HG03575 (cell line): ENCODE measurements at regions not wholly inside any gene's neighbourhood (a gene's known extent, or its start where the extent isn't known, plus 50 kb on each side); places are given as distances from the start of the nearest gene placed in this dataset.

Experiments used
- ATAC-seq: cut with Tn5 transposase; IDR thresholded peaks from one replicate; pipeline ENCODE4 v1.9.1; 2021; ENCODE audit not compliant: unreplicated experiment, insufficient number of reproducible peaks, low FRiP score; ENCODE audit errors: extremely low read depth

DNA sequence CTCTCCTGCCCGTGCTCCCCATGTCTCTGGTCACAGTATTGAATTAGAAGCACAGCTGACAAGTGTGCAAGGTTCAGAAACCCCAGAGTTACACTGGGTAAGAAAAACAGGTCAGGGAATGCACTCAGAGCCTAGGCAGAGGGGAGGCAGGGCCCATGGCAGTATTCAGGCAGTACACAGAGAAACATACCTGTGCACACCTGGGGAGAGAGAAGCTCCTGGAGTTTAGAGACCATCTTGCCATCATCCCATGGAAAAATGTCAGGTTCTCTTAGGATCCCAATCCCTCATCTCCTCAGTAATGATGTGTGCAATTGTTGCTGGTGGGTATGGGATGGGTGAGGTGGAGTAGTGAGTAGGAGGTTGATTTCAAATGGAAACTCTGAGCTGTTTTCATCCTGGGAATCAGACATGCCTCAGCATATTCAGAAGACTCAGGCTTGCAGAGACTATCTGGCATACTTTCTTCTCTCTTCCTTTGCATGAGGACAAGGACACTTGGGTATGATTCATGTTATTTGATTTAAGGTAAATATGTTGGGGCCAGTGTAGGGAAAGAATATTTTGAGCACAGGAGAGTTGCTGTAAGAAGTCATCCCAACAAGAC lies 228.5 kb downstream of the ESM1 start:
- no peak for ATAC-seq

DNA sequence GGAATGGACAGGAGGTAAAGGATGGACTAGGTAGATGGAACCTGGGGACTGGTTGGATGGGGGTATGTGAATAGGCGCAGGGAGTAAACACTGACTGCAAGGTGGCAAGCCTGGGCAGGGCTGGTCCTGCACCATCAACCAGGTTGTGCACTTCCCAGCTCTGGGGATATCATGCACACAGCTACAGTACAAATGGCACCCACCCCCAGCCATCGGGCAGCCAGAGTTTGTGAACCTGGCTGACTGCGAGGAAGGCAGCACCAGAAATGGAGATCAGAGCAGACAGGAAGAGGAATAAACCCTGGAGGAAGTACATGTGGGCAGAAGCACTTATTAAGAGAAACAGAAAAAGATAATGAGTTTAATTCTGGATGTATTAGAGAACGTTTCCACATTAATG lies 229.1 kb downstream of the ESM1 start:
- ATAC-seq: no peak

DNA sequence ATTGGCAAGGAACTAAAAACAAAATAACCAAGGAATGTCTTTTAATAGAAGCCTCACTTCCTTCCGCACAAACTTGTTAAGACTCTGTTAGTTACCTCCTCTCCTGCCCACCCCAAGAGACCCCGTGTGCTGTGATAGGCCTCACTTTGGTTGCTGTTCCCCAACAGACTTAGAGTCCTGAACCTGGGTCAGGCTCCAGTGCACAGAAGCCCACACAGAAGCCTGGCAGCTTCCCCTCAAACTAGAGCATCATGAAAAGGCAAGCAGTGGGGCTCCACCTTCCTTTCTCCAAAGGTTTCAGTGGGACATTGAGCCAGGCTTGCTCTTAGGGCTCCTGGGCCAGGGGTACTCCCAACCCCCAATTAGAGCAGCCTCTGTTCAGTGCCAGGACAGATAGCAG lies 230.5 kb downstream of the ESM1 start:
- ATAC-seq: no peak

DNA sequence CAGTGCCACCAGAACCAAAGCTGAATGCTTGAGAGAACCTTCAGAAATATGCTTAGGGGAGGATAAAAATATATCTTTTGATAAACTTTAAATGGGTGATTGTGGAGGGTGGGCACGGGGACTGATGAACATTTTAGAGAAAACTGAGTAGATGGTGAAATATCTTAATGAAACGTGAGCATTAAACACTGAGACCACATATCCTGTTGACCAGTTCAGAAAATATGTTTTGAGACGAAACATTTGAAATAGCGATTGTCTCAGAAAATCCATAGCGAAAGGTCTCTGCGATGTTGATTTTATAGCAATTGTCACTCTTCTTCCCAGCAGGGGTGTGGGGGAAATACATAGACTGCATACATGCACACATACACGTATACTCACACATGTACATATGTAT lies 231.0 kb downstream of the ESM1 start:
- no peak for ATAC-seq

DNA sequence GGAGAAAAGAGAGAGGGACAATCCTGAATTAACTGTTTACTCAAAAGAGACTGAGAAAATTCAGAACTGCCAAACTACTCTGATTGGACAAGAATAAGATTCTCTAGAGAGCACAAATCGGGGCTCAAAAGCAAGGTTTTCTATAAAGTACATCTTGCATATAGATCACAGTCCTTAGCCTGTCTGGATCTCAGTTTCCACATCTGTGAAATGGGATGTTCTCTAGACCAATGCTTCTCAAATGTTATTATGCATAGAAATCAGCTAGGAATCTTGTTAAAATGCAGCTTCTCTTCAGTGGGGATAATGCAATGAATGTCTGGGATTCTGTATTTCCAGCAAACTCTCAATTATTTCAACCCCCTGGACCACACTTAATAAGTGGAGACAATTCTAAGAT lies 231.6 kb downstream of the ESM1 start:
- no peak for ATAC-seq

DNA sequence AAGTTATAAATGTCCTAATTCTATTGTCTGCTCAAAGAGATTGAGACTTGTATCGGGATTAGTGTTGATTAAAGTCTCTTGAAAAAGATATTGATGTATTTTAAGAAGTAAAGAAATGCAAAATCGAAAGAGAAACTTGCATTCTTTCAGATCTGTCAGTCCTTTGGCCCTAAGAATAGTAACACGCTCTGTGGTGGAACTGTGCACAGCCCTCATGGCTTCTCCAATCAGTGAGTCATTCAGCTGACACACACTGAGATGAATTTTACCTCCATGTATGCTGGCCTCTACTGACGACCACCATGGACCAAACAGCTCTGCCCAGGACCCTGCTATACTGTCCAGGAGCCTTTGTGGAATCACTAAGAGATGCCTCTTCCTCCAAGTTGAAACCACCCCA lies 232.4 kb downstream of the ESM1 start:
- ATAC-seq: peak; percentile 94

DNA sequence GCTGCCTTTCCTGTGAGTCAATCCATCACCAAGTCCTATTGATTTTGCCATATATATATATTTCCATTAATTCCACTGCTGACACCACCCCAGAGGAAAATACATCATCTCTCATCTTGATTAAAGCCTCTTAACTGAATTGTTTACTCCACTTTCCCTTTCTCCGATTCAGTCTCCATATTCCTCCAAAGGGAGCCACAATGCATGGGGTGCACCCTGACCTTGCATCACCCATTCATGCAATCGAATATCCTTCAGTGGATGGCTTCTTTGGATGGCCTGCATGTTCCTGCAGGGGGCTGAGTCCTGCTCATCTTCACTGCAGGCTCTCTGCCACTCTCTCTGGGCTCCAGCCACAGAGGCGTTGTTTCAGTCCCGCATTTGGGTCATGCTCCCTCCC lies 231.0 kb downstream of the SNX18 start:
- no peak for ATAC-seq

DNA sequence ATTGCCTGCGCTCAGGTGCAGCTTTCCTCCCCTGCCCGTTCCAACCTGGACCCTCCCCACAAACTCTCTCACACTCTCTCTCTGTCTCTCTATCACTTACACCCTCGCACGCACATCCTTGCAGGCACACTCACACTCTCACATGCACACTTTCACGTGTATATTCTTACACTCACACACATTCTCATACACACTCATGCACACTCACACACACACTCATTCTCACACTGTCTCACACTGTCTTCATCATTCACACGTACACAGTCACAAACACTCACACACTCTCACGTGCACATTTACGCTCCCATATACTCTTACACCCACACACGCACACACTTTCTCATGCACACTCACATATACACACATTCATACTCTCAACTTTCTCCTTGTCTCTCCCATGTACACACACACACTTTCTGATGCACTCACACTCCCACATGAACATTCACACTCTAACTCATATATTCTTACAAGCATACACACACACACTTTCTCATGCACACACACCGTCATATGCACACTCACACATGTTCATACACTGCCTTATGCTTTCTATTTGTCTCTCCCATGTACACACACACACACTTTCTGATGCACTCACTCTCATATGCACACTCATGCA lies 229.3 kb downstream of the SNX18 start:
- ATAC-seq: no peak

DNA sequence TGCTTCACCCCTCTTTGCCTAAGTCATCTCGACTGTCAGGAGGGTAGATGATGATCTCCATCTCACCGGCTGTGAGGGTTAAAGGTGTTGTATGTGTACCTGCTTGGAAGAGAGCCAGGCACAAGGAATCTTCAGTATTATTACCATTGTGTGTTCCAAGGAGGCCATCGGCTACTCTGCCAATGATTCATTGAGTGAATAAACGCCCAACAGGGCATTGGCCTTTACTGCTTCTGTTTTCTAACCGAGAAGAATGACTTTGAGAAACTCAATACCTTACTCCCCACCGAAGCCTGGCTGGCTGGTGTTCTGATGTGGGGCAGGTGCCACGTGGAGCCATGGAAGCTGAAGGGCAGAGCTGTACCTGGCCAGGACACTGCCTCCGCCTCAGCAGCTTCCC lies 228.8 kb downstream of the SNX18 start:
- no peak for ATAC-seq

DNA sequence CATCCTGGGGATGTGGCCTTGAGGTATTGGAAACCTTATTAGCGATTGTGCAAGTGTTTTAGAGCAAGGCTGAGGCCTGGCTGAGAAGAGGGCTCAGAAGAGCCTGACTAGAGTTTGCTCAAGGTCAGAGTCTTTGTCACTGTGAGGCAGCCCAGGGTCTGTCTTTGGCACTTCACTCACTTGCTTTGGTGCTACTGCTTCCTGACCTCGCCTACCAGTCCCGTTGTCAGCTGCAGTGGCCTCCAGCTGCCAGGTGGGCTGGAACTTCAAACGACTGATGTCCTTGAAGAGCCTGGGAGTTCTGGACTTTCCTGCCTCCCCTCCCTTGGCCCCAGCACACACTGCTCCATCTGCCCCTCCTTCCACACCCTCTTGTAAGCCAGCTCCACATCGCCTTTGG lies 228.0 kb downstream of the SNX18 start:
- ATAC-seq: no peak

DNA sequence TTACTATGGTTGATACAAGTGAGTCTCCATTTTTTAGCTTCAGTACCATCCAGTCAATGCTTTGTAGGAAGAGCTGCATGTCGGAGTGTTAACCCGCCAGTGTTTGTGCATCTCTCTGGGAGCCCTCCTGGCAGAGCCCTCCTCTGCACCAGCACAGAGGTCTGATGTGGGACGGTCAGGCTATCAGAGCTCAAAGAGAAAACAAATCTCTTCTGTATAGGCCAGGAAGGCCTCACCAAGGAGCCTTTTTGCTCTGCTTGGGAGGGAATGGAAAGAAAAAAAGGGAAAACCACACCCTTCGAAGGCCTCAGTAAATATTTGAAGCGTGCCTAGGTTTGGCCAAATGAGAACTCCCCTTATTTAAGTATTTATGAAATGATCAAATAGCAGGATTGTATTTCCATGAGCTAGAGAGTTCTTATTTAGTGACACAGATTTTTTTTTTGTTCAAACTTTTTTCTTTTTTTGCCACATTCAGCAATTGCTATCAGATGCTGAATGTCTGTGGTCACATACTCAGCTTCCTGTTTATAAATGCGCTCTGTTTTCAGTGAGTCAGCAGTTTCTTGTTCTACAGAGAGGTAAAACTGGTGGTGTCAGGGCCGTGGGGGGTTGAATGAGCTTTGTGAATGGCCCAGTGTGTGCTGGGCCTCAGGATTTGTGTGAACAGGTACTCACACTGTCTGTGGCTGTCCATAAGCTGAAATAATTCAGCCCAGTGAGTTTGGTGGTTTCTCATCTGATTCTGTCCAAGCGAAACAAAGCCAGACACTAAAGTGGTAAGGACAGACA lies 226.6 kb downstream of the SNX18 start:
- ATAC-seq: peak; percentile 64

DNA sequence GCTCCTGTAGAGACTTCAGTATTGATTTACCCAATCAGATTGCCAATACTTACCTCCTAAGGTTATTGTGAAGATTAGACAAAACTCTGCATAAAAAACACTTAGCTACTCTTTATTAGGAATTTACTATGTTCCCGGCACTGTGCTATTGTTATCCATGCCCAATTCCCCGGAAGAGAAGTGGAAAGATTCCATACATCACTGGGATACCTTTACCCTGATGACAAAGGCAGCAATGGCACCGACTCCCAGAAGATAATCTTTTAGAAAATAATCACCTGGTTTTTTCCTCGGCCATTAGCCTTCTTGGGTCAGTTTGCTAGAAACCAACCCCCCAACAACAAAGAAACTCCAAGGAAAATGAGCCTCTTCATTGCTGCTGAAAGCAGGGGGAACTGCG lies 226.0 kb downstream of the SNX18 start:
- ATAC-seq: no peak

DNA sequence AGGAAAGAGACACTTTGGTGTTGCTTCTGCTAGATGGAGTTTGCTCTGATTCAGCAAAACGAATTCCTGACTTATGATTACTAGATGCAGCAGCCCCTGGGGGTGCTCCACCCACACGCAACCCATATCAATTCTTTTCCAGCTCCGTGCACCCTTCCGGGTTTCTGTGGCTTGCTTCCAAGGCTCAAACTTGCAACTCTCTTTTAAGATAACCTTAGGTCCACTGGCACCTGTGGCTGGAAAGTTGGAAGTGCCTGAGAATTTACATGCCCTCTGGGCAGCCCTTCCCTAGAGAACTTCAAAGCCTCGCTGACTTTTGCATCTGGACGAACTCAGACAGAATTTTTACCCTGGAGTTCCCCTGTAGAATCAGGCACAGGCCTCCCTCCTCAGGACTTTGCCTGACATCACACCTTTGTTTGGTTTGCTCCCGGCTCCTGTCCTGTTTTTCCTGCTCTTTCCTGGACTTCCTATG lies 224.9 kb downstream of the SNX18 start:
- ATAC-seq: no peak

DNA sequence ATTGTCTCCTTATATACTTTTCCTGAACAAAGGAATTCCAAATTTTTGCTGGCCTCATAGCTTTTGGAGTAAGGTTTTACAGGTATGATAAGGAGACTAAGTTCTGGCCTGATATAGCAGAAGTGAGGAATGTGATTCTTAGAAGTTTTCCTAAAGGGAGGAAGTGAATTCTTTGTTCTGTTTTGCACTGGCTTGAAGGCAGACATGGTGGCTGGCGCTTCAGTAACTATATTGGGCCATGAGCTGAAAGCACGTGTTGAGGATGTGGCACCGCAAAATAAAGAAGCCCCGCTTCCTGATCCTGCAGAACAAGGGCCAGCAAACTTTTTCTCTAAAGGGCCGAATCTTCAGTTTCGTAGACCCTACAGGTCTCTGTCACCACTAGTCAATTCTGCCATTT lies 224.2 kb downstream of the SNX18 start:
- no peak for ATAC-seq

DNA sequence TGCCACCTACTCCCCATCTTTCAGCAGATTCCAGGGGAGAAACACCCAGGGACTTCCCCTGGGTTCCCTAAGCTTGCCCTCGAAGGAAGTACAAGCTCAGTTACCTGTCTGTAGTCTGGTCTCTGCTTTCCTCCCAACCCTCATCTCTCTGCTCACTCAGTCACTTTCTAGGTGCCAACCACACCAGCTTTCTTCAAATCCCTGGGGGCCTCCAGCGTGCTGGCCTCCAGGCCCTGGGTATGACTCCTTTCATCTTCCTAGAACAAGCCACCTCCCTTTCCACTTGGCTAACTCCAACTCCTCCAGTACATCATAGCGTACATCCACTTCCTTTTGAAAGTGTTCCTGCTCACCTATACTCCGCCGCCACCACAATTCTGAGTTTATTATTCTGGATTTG lies 222.6 kb downstream of the SNX18 start:
- no peak for ATAC-seq

DNA sequence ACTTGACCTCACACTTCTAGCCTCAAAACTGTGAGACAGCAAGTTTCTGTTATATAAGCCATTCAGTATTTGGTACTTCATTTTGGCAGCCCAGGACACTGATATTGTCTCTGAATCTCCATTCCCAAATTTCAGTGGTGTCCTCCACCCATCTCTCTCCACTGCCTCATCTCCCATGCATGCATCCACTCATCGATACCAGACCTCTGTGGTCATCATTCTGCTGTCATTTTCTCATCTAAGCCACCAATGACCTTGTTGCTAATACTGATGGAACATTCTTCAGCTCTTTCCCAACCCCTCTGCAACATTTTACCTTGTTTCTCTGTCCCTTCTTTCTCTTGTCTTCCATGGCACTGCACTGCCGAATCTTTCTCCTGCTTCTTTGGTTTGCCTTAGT lies 221.8 kb downstream of the SNX18 start:
- no peak for ATAC-seq

DNA sequence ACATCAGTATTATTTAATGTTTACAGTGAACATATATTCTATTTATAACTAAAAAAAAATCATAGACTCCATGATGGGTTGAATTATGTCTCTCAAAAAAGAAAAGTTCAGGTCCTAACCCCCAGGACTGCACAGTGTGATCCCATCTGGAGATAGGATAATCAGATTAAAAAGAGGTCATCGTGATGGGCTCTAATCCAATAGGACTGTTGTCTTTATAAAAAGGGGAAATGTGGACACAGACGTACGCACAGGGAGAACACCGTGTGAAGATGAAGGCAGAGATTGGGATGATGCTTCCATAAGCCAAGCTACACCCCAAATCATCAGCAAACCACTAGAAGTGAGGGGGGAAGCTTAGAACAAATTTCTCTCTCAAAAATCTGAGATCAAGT lies 221.4 kb downstream of the SNX18 start:
- no peak for ATAC-seq

DNA sequence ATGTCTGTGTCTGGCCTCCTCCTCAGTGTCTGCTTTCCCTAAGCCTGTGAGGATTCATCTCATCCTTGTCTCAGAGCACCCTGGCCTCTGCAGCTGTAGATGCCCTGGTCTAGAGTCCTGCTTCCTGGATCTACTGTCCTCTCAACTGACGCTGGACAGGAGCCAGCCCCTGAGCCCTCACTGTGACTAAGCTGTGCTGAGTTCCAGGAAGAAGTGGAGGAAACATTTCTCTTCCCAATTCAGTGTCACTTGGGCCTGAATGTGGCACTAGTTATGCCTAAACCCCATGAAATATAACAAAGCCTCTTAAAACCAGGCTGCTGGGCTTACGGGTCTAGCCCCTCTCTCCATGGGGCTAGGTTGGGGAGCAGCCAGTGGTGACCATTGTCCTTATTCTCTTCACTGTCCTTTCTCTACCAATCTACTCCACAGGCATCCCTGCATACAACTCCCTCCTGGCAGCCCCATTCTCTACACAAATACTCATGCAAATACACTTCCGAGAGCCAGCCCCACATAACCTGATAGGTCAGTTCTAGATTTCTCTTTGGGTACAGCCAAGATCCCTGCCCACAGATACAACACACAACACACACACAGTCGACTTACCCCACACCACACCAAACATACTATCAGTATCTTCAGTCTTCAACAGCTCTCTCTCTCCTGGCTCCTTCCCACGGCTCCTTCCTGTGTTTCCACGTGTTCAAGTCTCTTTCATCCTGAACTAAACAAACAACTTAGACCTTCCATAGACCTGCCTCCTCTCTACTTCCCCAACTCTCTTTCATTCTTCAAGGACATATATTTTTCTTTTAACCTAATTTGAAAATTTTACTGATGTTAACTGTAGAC lies 220.8 kb downstream of the SNX18 start:
- ATAC-seq: no peak

DNA sequence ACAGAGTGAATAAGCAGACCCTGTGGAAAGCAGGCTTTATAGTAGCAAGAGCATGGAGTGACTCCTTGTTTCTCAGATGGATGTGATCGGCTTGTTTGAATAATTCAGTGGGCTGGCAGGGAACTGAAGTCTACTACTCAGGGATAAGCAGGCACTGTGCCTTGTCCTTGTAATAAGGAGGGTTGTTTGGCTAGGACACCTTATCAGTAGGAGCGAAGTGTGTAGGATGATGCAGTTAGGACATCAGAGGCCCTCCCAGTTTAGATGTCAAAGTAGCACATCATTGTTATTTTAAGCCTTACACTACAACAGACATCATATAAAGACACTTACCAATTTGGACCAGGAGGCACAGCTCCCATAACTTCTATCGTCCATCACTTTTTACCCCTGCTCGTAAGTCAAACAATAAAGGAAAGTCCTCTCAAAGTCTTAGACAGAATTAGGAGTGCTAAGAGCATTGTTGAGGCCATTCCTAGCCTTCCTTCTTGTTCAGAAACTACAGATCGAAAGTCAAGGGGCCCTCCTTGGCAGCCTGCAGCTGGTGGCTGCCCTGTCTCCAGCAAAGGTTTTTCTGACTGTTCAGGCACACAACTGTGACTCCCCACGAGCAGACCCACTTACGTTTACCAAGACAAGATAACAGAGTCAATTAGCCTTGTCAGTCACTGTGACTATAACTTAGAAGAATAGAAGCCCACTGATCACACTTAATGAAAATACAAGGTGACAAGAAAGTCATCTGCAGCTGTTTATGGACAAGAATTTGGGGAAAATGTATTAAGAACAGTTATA lies 218.6 kb downstream of the SNX18 start:
- no peak for ATAC-seq
